ENCODE measurements at regions not wholly inside any gene's neighbourhood (a gene's known extent, or its start where the extent isn't known, plus 50 kb on each side); places are given as distances from the start of the nearest gene placed in this dataset.

GRCh38 chr2:196229013-196229412 is 57.6 kb upstream of the STK17B start:
- no peak overlapping the region for H3K4me3 Mint-ChIP-seq
- Histone ChIP-seq H3K27me3 (replicated peaks in 1 of 4; ENCODE audit: control extremely low read depth in 1 of 4, control insufficient read depth in 3 of 4, insufficient read depth in 4 of 4, low read length in 3 of 4) (no peaks in the 10 kb centered on the region), H2AFZ (ENCODE audit: insufficient read depth, low read depth, low read length, poor library complexity, severe bottlenecking) (no peak overlapping the region)

DNA sequence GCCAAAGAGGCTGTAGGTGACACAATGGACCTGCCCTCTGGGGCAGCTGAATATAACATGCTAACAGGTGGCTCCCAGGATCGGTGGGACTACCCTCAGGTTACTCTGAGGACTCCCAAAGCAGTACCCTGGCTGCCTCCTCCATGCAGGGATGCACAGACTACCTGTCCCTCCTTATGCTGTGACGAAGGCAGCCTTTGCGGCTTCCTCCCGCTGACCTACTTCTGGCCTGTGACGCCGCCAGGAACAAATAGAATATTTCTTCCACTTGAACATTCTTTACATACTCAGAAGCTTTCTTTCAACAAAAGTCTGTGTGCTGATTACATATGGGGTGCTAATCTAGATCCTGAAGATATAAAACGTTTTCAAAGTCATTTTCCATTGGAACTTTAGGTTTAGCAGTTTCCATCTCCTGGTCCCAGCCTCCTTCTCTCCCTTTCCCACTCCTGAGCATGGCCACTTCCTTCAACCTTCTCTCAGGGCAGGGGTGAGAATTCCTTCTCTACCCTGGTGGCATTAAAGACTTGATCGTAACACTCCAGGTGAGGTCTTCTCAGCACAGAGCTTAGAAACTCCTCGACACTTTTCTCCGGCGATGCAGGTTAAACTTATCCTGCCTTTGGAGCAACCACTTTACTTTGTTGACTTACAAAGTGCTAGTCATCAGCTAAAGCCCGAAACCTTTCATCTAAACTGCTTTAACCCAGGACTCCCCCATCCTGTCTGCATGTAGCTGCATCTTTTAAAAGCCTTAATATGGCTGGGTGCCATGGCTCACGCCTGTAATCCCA is 58.9 kb upstream of the STK17B start:
- Histone ChIP-seq H3K27me3 (replicated peaks in 1 of 4; ENCODE audit: control extremely low read depth in 1 of 4, control insufficient read depth in 3 of 4, insufficient read depth in 4 of 4, low read length in 3 of 4) (no peaks in the 10 kb centered on the region), H4K20me1 (ENCODE audit: control insufficient read depth, insufficient read depth, low read length, poor library complexity, severe bottlenecking) (no peaks in the 10 kb centered on the region), H3K27ac (ENCODE audit: low read length in 2 of 2) (peak overlapping the region in 1 of 2 donors; percentile 18), H3K4me1 (ENCODE audit: control insufficient read depth in 2 of 2, insufficient read depth in 2 of 2, low read length in 2 of 2) (peaks cover 57 to 63% of the 10 kb centered on the region in 2 donors), H3K4me3 (ENCODE audit: control extremely low read depth in 1 of 5, extremely low read depth in 1 of 5, insufficient read depth in 1 of 5, low read depth in 2 of 5, low read length in 4 of 5) (no peak overlapping the region), H3K4me2 (replicated peaks; ENCODE audit: low read depth, low read length, poor library complexity, severe bottlenecking) (no peak overlapping the region), H3K9ac (ENCODE audit: low read length) (no peak overlapping the region), H3K36me3 (replicated peaks in 1 of 2; ENCODE audit: control extremely low read depth in 1 of 2, control insufficient read depth in 1 of 2, extremely low read depth in 1 of 2, insufficient read depth in 2 of 2, low read length in 1 of 2) (no peaks in the 10 kb centered on the region), H2AFZ (ENCODE audit: insufficient read depth, low read depth, low read length, poor library complexity, severe bottlenecking) (no peak overlapping the region), H3K79me2 (ENCODE audit: control insufficient read depth, insufficient read depth, low read length) (peaks cover 29% of the 10 kb centered on the region), H3K9me3 (ENCODE audit: control extremely low read depth in 1 of 3, control insufficient read depth in 2 of 3, insufficient read depth in 1 of 3, low read length in 2 of 3) (no peaks in the 10 kb centered on the region)
- POLR2A ChIA-PET: interaction anchor here (0.5 kb wide), 1 partner anchor 59 kb away, joined by 8 read pairs; the partner anchor contains the start of gene STK17B
- Mint-ChIP-seq H3K9me3 (ENCODE audit: insufficient read depth) (no peaks in the 10 kb centered on the region), H3K4me1 (peaks cover 72% of the 10 kb centered on the region), H3K27me3 (no peaks in the 10 kb centered on the region), H3K27ac (peak overlapping the region; percentile 10), H3K4me3 (no peak overlapping the region)
- CTCF ChIA-PET: interaction anchor here (1.2 to 2.2 kb wide), 5 partner anchors 8 to 73 kb away, joined by 3 to 6 read pairs (median 4); no protein-coding TSS in a partner anchor
- DNase-seq (no peak), ATAC-seq (ENCODE audit: low read depth) (no peak)
- TF ChIP-seq EZH2 (IDR thresholded peaks at IDR 0.05; ENCODE audit: borderline replicate concordance, insufficient read depth, low read depth, low read length, poor library complexity, severe bottlenecking): no peak
- TF ChIP-seq, protein P1, sequence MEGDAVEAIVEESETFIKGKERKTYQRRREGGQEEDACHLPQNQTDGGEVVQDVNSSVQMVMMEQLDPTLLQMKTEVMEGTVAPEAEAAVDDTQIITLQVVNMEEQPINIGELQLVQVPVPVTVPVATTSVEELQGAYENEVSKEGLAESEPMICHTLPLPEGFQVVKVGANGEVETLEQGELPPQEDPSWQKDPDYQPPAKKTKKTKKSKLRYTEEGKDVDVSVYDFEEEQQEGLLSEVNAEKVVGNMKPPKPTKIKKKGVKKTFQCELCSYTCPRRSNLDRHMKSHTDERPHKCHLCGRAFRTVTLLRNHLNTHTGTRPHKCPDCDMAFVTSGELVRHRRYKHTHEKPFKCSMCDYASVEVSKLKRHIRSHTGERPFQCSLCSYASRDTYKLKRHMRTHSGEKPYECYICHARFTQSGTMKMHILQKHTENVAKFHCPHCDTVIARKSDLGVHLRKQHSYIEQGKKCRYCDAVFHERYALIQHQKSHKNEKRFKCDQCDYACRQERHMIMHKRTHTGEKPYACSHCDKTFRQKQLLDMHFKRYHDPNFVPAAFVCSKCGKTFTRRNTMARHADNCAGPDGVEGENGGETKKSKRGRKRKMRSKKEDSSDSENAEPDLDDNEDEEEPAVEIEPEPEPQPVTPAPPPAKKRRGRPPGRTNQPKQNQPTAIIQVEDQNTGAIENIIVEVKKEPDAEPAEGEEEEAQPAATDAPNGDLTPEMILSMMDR (IDR thresholded peaks at IDR 0.05): no peak
- intact Hi-C loops (cut with micrococcal nuclease): loop anchor here (5.0 kb wide), 1 partner anchor 37 kb away; no protein-coding TSS in a partner anchor
- 100% methylated on average over 6 of the region's 13 CpGs for WGBS (ENCODE audit: insufficient coverage)

More at GRCh38 chr2:196229013-196229412, 57.6 kb upstream of the STK17B start:
- Mint-ChIP-seq H3K9me3 (ENCODE audit: insufficient read depth) (no peaks in the 10 kb centered on the region), H3K27ac (peak overlapping the region; percentile 32), H3K4me1 (peaks cover 74% of the 10 kb centered on the region), H3K27me3 (no peaks in the 10 kb centered on the region)
- Histone ChIP-seq H3K27ac (ENCODE audit: low read length in 2 of 2) (no peak overlapping the region), H3K9ac (ENCODE audit: low read length) (no peak overlapping the region), H3K9me3 (ENCODE audit: control extremely low read depth in 1 of 3, control insufficient read depth in 2 of 3, insufficient read depth in 1 of 3, low read length in 2 of 3) (no peaks in the 10 kb centered on the region), H3K4me2 (replicated peaks; ENCODE audit: low read depth, low read length, poor library complexity, severe bottlenecking) (no peak overlapping the region), H4K20me1 (ENCODE audit: control insufficient read depth, insufficient read depth, low read length, poor library complexity, severe bottlenecking) (no peaks in the 10 kb centered on the region), H3K79me2 (ENCODE audit: control insufficient read depth, insufficient read depth, low read length) (peaks cover 31% of the 10 kb centered on the region), H3K4me3 (ENCODE audit: control extremely low read depth in 1 of 5, extremely low read depth in 1 of 5, insufficient read depth in 1 of 5, low read depth in 2 of 5, low read length in 4 of 5) (no peak overlapping the region), H3K36me3 (replicated peaks in 1 of 2; ENCODE audit: control extremely low read depth in 1 of 2, control insufficient read depth in 1 of 2, extremely low read depth in 1 of 2, insufficient read depth in 2 of 2, low read length in 1 of 2) (no peaks in the 10 kb centered on the region), H3K4me1 (ENCODE audit: control insufficient read depth in 2 of 2, insufficient read depth in 2 of 2, low read length in 2 of 2) (peaks cover 51 to 56% of the 10 kb centered on the region in 2 donors)
- CTCF ChIA-PET: interaction anchor here (0.9 to 2.2 kb wide), 8 partner anchors 9 to 72 kb away, joined by 3 to 6 read pairs (median 4); no protein-coding TSS in a partner anchor
- TF ChIP-seq EZH2 (IDR thresholded peaks at IDR 0.05; ENCODE audit: borderline replicate concordance, insufficient read depth, low read depth, low read length, poor library complexity, severe bottlenecking): no peak
- TF ChIP-seq, protein P1 (IDR thresholded peaks at IDR 0.05): no peak
- ATAC-seq (ENCODE audit: low read depth) (no peak), DNase-seq (no peak)
- no CpG with 5 or more reads among the region's 3 CpGs for WGBS (ENCODE audit: insufficient coverage)
- intact Hi-C loops (cut with micrococcal nuclease): no loop called here
- POLR2A ChIA-PET: no interaction called here
